HG03571 (cell line): ENCODE measurements at regions not wholly inside any gene's neighbourhood (a gene's known extent, or its start where the extent isn't known, plus 50 kb on each side); places are given as distances from the start of the nearest gene placed in this dataset.

ENCODE experiments used
- ATAC-seq: cut with Tn5 transposase; IDR thresholded peaks from one replicate; pipeline ENCODE4 v1.9.1; 2021; ENCODE audit not compliant: unreplicated experiment

DNA sequence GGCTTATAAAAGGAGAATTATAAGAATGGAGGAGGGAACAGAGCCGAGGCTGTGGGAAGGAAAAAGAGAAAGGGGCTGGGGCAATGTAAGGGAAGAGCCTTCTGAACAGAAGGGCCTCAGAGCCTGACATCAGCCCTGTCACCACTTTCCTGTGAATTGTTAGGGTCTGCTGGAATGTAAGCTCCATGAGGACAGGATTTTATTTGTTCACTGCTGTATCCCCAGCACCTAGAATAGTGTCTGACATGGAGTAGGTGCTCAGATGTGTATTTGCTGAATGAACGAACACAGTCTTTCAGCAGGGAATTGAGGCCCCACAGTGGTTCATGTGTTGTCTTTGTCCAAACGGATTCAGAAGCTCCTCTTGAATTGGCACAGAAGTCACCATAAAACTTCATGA is 251.5 kb downstream of the OPA1 start:
- ATAC-seq = no peak

DNA sequence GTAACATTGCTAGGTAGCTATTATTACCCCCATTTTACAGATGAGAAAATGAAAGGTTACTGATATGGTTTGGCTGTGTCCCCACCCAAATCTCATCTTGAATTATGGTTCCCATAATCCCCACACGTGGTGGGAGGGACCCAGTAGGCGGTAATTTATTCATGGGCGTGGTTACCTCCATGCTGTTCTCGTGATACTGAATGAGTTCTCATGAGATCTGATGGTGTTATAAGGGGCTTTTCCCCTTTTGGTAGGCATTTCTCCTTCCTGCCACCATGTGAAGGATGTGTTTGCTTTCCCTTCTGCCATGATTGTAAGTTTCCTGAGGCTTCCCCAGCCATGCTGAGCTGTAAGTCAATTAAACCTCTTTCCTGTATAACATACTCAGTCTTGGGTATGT is 252.1 kb downstream of the OPA1 start:
- ATAC-seq = no peak

DNA sequence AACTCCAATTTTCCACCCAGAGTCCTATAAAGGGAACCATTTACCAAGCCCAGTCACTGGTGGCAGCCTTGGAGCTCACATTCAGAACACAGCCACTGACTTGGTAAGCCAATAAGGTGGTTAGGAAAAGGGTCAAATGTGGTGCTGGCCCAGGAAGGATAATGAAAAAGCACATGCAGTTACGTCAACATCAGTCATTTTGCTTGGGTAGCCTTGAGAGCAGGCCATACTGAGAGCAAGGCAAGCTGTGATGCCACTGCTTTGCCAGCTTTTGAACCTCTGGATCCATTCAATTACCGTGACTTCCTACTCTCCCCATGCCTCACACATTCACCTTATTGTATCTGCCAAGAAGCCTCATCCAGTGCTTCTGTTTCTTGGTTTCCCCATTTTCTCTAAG is 253.6 kb downstream of the OPA1 start:
- ATAC-seq = no peak

DNA sequence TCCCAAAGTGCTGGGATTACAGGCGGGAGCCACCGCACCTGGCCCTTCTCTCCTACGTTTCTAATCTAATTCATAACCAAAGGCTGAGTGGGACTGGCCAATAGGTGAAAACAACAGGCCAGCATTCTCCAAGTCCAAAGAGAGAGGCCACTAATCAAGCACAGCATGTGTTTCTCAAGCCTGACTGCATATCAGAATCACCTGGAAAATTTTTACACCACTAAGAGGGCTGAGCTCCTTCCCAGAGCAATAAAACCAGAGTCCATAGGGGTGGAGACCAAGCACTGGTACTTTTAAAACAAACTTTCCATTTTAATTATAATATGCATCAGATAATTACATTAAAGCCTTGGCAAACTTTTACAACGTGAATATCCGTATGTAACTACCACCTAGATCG is 254.4 kb downstream of the OPA1 start:
- no peak for ATAC-seq

DNA sequence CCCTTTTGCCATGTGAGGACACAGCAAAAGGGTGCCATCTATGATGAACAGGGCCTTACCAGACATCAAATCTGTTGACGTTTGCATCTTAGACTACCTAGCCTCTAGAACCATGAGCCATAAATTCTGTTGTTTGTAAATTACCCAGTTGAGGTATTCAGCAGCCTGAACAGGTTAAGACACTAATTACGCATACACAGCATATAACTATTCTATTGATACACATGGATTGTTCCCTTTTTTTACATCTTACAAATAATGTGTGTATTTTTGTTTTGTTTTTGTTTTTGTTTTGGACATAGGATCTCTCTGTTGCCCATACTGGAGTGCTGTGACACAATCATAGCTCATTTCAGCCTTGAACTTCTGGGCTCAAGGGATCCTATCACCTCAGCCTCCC is 255.5 kb downstream of the OPA1 start:
- no peak for ATAC-seq

DNA sequence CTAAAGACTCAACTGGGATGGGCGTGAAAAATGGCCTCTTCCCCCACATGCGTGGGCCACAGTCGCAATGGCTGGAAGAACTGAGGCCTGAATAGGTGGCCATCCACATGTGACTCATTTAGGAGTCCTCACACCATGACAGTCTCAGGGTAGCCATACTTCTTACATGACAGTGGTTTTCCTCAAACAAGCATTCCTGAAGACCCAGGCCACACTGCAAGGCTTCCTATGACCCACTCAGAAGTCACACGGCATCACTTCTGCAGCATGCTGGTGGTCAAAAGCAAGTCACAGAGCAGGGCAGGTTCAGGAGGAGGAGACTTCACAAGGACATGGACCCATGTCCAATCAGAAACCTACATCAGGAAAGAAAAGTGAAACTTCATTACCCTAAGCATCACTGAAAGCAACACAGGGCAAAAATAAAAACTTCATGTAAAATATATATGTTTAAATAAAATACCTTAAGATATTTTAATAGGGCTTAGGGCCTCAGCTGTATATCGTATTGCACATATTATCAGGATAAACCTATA is 257.1 kb downstream of the OPA1 start:
- ATAC-seq = no peak

DNA sequence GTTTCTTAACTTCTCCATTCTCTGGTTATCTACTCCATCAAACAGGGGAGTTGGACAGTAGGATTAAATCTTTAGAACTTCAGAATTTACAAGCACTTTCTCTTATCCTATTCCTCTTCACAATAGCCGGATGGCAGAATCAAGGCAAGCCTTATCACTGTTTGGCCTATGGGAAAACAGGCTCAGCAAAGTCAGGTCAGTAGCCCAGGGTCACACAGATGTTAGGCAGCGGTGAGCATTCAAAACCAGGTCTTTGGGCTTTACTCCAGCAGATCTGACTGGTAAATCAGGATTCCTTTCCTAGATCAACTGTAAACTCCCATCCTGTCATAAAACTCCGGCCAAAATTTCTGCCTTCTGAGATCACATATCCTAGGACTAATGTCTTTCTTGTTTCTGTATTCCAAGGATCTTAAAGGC is 258.4 kb downstream of the OPA1 start:
- ATAC-seq = no peak

DNA sequence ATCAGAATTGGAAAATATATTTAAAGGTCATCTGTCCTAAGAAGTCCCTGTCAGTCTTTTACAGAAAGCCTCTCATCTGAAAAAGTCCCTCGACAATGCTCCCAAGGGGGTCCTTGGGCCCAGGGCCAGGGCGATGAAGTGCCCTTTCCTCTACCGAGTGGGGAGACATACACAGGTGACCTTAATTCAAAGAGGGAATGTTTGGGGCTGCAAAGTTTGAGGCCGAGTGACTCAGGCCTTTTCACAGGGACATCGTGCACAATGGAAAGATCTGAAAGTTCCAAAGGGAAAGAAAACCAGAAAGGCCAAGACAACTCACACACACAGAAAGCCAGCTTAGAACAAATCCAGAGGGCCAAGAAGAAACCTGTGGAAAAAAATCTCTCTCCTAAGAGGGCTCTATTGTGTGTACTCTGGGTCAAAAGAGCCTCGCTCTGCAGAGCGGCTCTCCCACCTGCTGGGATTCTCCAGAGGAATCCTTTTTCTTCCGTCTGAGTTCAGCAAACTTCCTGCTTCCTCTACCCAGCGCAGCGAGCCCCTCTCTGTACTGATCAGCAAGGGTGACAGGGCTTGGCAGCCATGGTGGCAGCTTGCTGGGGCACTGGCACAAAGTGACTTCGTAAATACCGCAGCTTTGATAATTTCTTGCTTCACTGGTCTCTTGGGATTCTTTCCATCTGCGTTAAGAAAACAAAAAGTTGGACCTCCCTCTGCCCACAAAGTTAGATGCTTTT is 259.1 kb downstream of the OPA1 start:
- ATAC-seq = no peak

DNA sequence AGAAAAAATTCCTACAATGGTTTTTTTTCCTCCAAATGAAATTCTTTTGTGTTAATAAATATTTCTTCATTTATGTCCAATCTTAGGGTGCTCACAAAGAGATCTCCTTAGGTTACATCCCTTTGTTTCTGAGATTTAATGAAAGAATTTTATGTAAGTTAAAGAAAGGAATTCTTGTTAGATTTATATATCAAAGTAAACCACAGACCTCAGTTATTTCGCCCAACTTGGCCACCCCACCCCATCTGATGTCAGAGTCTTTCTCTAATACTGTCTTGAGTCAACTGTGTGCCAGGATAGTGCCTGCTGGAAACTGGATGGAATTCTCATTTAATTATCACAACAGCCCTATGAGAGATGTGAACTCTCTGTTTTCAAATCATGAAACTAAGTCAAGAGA is 259.9 kb downstream of the OPA1 start:
- ATAC-seq = no peak

DNA sequence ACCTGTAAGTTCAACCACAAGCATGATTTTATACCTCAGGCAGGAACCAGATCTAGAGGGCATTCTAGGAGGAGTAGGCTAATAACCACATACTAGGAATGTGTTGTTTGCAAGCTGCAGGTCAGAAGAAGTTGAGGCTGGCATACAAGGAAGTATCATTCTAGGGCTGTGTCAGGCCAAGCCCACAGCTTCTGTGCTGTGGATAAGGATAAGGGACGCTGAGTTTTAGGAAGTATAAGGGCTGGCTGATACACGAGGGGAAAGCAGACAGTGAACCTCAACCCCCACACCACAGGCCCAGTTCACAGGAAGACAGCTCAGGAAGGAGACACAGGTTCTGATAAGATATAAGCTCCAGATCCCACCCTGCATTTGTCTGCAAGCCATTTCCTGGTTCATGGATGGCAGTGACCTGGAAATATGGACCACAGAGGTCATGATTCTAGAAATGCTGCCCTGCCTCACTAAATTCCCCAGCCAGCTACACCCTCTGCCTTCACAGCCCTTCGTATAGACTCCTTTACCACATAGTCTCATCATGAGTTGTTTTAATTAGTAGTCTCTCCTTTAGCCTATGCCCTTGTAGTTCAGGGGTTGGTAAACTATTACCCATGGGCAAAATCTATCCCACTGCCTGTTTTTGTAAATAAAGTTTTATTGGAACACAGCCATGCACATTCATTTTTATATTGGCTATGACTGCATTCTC is 260.7 kb downstream of the OPA1 start:
- no peak for ATAC-seq

DNA sequence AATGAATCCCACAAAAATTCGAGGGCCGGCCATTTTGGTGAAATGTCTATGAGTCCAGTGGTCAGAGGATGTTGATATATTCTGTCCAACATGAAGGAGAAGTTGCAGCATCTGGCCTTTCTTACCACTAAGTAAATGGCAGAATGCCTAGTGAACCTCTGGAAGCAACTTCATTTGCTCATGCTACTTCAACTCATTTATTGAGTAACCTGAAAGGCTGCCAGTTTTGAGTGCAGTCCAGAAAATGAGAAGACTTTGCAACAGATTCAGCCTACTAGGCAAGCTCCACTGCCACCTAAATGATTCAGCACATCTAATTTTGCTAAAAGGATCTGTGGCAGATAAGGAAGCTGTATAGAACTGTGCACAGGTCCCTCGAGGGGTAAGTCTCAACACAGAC is 265.0 kb downstream of the OPA1 start:
- ATAC-seq = no peak

DNA sequence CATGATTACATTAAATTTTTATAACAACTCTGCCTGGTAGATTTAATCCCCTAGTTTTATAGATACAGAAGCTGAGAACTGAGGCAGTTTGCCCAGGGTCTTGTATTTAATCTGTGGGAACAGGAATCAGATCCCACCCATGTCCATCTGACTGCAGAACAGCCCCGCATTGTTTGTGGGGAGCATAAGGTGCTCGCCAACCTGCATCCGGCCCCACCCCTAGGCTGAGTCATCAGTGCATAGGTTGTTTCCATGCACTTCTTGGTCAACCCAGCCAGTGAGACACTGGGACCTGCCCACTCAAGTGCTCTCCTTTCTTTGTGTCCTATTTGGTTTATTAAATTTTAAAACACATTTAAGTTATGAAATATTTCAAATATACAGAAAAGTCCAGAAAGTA is 266.2 kb downstream of the OPA1 start:
- ATAC-seq = no peak

DNA sequence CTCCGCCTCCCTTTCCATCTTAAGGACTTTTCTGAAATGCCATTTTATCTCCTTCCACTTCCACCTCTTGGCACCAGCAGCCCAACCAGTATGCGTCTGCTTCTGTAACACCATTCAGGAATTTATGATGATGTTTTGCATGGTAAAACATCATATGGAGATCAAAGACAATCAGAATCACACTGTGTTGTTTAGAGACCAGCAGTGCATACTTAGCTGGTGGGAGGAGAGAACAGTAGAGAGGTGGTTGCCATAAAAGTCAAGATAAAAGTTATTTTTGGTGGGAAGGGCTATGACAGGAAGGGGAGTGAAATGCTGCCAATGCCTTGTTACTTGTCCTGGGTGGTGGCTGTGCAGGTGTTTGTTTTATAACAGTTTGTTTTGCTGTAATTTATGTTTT is 268.0 kb downstream of the OPA1 start:
- ATAC-seq = no peak

DNA sequence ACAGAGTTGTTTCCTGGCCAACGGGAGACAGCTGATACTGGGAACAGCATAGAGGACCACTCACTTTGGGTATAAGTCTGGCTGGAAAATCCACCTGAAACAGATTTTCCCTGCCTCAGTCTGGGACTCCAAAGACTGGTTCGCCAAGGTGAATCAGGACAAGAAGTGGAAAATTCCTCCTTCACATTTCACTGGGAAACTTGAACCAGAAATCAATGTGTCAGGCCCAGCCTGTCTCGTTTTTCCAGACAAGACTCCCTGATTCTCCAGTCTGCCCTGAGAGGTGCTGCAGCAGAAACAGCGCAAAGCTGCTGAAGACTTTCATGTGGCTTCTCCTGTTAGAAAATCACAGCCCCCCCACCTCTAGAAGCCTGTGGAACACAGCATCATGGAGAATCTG is 269.8 kb downstream of the OPA1 start:
- ATAC-seq = no peak

DNA sequence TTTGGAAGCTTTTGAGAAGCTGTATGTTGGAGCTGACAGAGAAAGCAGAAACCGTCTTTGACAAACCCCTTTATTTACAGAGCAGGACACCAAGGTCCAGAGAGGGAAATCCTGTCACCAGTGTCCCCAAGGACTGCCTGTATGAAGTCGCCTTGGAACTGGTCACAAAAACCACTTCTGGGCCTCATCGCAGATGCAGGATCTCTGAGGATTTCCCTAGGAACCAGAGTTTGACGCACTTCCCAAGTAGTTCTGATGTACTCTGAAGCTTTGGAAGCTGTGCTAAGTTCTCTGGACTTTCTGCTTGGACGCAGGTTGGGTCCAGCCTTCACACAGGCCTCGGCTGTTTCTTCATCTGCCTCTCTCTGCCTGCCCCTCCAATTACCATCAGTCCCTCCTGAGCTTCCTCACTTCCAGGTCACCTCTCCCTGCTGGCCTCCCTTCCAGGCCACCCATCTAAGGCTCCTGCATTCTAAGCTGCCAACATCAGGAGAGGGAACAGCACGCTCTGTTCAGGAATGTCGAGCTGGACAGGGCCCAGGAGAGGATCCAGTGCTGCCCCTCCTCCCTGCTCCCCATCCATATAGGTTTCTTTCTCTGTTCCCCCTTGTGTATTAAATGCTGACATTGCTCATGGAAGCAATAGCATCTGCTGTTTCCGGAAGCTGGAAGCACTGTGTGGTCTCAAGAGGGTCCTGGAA is 270.8 kb downstream of the OPA1 start:
- no peak for ATAC-seq

DNA sequence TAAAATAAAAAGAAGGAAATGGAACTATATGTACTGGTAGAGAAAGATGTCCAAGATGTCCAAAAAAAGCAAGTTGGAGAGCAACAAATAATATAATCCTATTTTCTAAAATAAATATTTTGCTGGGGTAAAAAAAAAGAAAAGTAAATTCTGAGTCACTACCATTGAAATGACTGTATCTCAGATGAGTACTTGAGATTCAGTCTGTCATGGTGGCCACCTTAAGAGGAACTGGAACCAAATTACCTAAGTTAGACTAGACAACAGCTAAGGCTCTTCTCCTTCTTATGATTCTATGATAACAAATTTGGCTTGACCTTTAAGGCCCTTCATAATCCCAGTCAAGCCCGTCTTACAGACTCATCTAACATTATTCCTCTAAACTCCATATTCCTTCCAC is 270.6 kb upstream of the HES1 start:
- peak; percentile 97 for ATAC-seq

DNA sequence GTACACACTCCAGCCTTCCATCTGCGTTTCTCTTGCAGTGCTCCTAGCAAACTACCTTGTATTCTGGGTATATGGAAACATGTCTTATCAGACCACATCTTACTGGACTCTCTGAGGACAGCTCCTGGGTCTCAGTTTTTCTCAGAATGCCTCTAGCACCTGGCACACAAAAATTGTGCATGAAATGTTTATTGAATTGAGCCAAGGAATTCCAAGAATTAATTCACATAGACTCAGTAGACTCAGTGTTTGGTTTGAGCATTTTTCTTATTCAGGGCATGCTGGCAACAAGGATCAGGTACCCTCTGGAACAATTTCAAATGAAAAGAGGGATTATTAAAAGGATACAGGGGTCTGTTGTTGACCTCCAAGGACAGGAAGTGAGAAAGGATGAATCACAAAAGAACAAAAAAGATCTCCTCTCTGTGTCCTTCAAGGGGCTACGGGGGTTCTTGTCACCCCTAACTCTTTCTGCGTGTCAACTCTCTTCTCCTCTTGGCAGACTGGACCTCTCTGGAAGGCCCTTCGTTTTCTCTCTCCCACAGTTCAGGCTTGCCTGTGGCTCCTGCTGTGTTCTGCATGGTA is 270.0 kb upstream of the HES1 start:
- no peak for ATAC-seq

DNA sequence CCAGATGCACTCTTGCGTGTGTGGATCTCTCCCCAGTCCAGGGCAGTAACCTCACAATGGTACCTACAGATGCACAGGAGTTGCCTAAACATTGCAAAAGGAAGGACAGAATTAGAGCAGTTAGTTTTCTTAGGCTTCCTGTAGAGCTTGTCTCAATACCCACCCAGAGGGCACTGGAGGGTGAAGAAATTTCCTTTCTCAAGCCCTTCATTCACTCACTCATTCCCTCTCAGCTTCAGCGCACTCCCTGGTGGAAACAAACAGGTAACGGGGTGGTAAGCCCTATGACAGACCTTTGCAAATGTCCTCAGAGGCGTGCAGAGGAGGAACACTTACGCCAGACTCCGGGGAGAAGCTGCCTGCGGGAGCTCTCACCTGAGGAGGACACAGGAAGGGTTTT is 267.4 kb upstream of the HES1 start:
- no peak for ATAC-seq

DNA sequence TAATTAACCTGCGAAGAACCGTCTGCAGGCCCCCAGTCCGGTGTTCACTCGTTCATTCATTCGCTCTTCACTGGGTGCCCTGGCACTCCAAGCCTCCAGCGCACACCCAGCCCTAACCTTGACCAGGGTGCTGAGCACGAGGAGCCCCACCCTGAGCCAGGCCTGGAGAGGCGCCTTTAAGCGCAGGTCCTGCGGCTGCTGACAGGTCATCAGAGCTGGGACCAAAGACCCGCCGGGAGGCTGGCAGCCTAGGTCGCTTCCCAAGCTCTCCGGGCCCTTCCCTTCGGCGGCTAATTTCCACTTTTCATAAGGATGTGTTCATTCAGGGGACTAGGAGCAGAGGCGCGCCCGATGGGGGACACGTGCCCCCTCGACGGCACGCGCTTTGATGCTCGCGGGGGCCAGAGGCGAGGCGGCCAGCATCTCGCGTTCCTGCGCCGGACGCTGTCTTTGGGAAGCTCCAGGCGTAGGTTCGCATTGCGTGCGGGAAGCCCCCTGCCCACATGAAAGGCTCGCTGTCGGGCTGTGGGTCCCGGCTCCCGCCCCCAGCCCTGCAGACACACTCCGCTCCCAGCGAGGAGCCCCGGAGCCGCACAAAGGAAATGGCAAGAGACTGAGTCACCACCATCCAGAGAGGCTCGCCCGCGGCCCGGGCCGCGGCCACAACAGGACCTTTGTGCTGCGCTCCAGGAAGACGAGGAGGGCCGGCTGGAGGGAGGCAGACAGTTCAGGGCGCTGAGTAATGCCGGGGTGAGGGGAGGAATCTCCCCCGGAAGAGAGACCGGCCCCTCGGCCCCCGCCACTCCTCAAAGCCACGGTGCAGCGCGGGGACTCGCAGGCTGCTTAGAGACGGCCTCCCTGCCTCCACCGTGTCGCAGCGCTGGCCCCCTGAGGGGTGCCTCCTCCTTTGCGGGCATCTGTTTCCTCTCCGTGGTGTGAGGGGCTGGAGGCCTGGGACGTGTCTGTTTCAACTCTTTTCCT is 266.4 kb upstream of the HES1 start:
- ATAC-seq = no peak
